Retina (tissue), 1 donor: ENCODE measurements at regions not wholly inside any gene's neighbourhood (a gene's known extent, or its start where the extent isn't known, plus 50 kb on each side); places are given as distances from the start of the nearest gene placed in this dataset.
"Not testable (repeated sequence)": the region's sequence is repeated elsewhere in the genome, so short reads cannot be mapped to it uniquely, and the experiment has no call there.

Source experiments
- DNase-seq: peaks from one replicate; pipeline ENCODE4 v3.0.0-alpha.2; 2016

- DNase-seq = no peak
Observed at GRCh38 chr13:90732049-90732448, 615.4 kb upstream of the MIR17HG start.

GRCh38 chr13:90734497-90734896, 613.0 kb upstream of the MIR17HG start:
- DNase-seq = not testable (repeated sequence)

- no peak for DNase-seq
Observed at GRCh38 chr13:90738881-90739280, 608.6 kb upstream of the MIR17HG start.

- DNase-seq = no peak
Observed at GRCh38 chr13:90740099-90740498, 607.4 kb upstream of the MIR17HG start.

- no peak for DNase-seq
Observed at GRCh38 chr13:90742381-90742780, 605.1 kb upstream of the MIR17HG start.

- DNase-seq = no peak
Observed at GRCh38 chr13:90746230-90746629, 601.3 kb upstream of the MIR17HG start.

- no peak for DNase-seq
Observed at GRCh38 chr13:90750021-90750420, 597.5 kb upstream of the MIR17HG start.

- DNase-seq = no peak
Observed at GRCh38 chr13:90751026-90751425, 596.5 kb upstream of the MIR17HG start.

- no peak for DNase-seq
Observed at GRCh38 chr13:90752070-90752469, 595.4 kb upstream of the MIR17HG start.

GRCh38 chr13:90757127-90757680, 590.3 kb upstream of the MIR17HG start:
- DNase-seq = no peak

- no peak for DNase-seq
Observed at GRCh38 chr13:90760639-90761038, 586.8 kb upstream of the MIR17HG start.

- no peak for DNase-seq
Observed at GRCh38 chr13:90763476-90764150, 583.9 kb upstream of the MIR17HG start.

- DNase-seq = no peak
Observed at GRCh38 chr13:90766386-90766902, 581.0 kb upstream of the MIR17HG start.

- no peak for DNase-seq
Observed at GRCh38 chr13:90768116-90768515, 579.4 kb upstream of the MIR17HG start.

GRCh38 chr13:90769387-90769786, 578.1 kb upstream of the MIR17HG start:
- DNase-seq = no peak

- DNase-seq = no peak
Observed at GRCh38 chr13:90770334-90770733, 577.2 kb upstream of the MIR17HG start.

GRCh38 chr13:90773681-90774080, 573.8 kb upstream of the MIR17HG start:
- no peak for DNase-seq

GRCh38 chr13:90776051-90776748, 571.3 kb upstream of the MIR17HG start:
- no peak for DNase-seq

GRCh38 chr13:90783273-90783672, 564.2 kb upstream of the MIR17HG start:
- no peak for DNase-seq

- no peak for DNase-seq
Observed at GRCh38 chr13:90787007-90787406, 560.5 kb upstream of the MIR17HG start.

- DNase-seq = no peak
Observed at GRCh38 chr13:90792335-90792734, 555.2 kb upstream of the MIR17HG start.

GRCh38 chr13:90793261-90793820, 554.1 kb upstream of the MIR17HG start:
- no peak for DNase-seq

GRCh38 chr13:90796474-90796873, 551.0 kb upstream of the MIR17HG start:
- no peak for DNase-seq

GRCh38 chr13:90797335-90797734, 550.2 kb upstream of the MIR17HG start:
- no peak for DNase-seq
